CD4-positive, alpha-beta T cell (primary cell): ENCODE measurements at regions not wholly inside any gene's neighbourhood (a gene's known extent, or its start where the extent isn't known, plus 50 kb on each side); places are given as distances from the start of the nearest gene placed in this dataset.

Source experiments
- ATAC-seq: fragments of 200-7000 bp; cut with Tn5 transposase; one replicate; pipeline ENCODE4 v1.10.0; 2022; ENCODE audit warnings: mild to moderate bottlenecking; ENCODE audit not compliant: poor library complexity
- CTCF ChIA-PET: fragments of 350-600 bp; sonication (Branson Sonifier 250); formaldehyde crosslinking; loops from one replicate; lab custom pipeline; 2021; ENCODE audit warnings: antibody characterized with exemption, inconsistent platforms; lab: Charles Lee
- POLR2A ChIA-PET: fragments of 350-600 bp; sonication (Branson Sonifier 250); formaldehyde crosslinking; loops from one replicate; lab custom pipeline; 2021; ENCODE audit warnings: antibody characterized with exemption, inconsistent platforms; lab: Charles Lee
- DNase-seq, 14 experiments: peaks; one replicate each; pipeline ENCODE4 v3.0.0-alpha.2; 2013 to 2020; ENCODE audit warnings: mixed read lengths in 2 of 14
- H3K27ac ChIP-seq, 2 donors: one replicate each; pipeline versions ENCODE4 v1.5.1 to v1.7.0; 2013; ENCODE audit warnings: low read length in 2 of 2, low read depth in 1 of 2, mild to moderate bottlenecking in 1 of 2
- H3K27me3 ChIP-seq, 2 experiments: 1 replicate in 1 of 2; 2 replicates in 1 of 2; pipeline versions ENCODE4 v1.6.1 to v1.7.0; 2013; ENCODE audit warnings: low read length in 2 of 2, control low read depth in 1 of 2, mild to moderate bottlenecking in 1 of 2, moderate library complexity in 1 of 2; ENCODE audit not compliant: insufficient read depth in 2 of 2, control insufficient read depth in 1 of 2
- H3K36me3 ChIP-seq: one replicate; pipeline ENCODE4 v1.6.1; 2013; ENCODE audit warnings: low read length, control low read depth; ENCODE audit not compliant: insufficient read depth
- H3K4me1 ChIP-seq: one replicate; pipeline ENCODE4 v1.6.1; 2013; ENCODE audit warnings: low read length, control low read depth; ENCODE audit not compliant: insufficient read depth
- H3K4me3 ChIP-seq: one replicate; pipeline ENCODE4 v1.5.1; 2013; ENCODE audit warnings: mild to moderate bottlenecking, low read length, moderate library complexity
- H3K9me3 ChIP-seq, 2 experiments: 1 replicate in 1 of 2; 2 replicates in 1 of 2; pipeline versions ENCODE4 v1.6.1 to v1.7.0; 2013; ENCODE audit warnings: low read length in 2 of 2, mild to moderate bottlenecking in 2 of 2, control low read depth in 1 of 2, moderate library complexity in 1 of 2; ENCODE audit not compliant: control insufficient read depth in 1 of 2, insufficient read depth in 1 of 2
- H3K27ac Mint-ChIP-seq: one replicate; pipeline ENCODE4 v1.8.0; 2020; ENCODE audit warnings: mixed read lengths
- H3K27me3 Mint-ChIP-seq: one replicate; pipeline ENCODE4 v1.8.0; 2021; ENCODE audit warnings: mixed read lengths
- H3K36me3 Mint-ChIP-seq: one replicate; pipeline ENCODE4 v1.8.0; 2021; ENCODE audit warnings: low read depth, mixed read lengths
- H3K4me1 Mint-ChIP-seq: one replicate; pipeline ENCODE4 v1.8.0; 2021; ENCODE audit warnings: low read depth, mixed read lengths
- H3K4me3 Mint-ChIP-seq: one replicate; pipeline ENCODE4 v1.8.0; 2020; ENCODE audit warnings: mild to moderate bottlenecking, mixed read lengths
- H3K9me3 Mint-ChIP-seq: one replicate; pipeline ENCODE4 v1.8.0; 2020; ENCODE audit warnings: mixed read lengths
- CTCF ChIP-seq: fragments of 200-600 bp; IDR thresholded peaks from one replicate; pipeline ENCODE4 v1.8.0; 2022; ENCODE audit warnings: antibody characterized with exemption, mild to moderate bottlenecking
- intact Hi-C, 2 experiments: fragments of 100-400 bp; cut with DNase I in 1 of 2; cut with micrococcal nuclease in 1 of 2; formaldehyde crosslinking; loops; one replicate each; pipeline versions ENCODE4 v1.15.1 to v1.9.0; 2023 to 2025; cut with DNase I, micrococcal nuclease

GRCh38 chr12:89935850-89936249 is 227.2 kb upstream of the ATP2B1 start:
- ChIA-PET POLR2A (no interaction called here), CTCF (no interaction called here)
- H3K27ac Mint-ChIP-seq = no peak overlapping the region

GRCh38 chr12:89933911-89934310 is 225.3 kb upstream of the ATP2B1 start:
- Histone ChIP-seq H3K4me1 (peaks cover 3% of the 10 kb centered on the region), H3K9me3 (no peaks in the 10 kb centered on the region), H3K4me3 (no peak overlapping the region), H3K27ac (no peak overlapping the region), H3K36me3 (no peaks in the 10 kb centered on the region), H3K27me3 (no peaks in the 10 kb centered on the region)
- Mint-ChIP-seq H3K4me1 (peaks cover 30% of the 10 kb centered on the region), H3K27me3 (no peaks in the 10 kb centered on the region), H3K4me3 (no peak overlapping the region), H3K27ac (no peak overlapping the region), H3K36me3 (no peaks in the 10 kb centered on the region), H3K9me3 (no peaks in the 10 kb centered on the region)
- TF ChIP-seq CTCF = no peak
- ChIA-PET POLR2A (no interaction called here), CTCF (interaction anchor here (0.7 kb wide), 1 partner anchor 70 kb away, joined by 3 read pairs; no protein-coding TSS in a partner anchor)
- intact Hi-C loops = no loop called here
- DNase-seq (no peak), ATAC-seq (no peak)

More at GRCh38 chr12:89935850-89936249, 227.2 kb upstream of the ATP2B1 start:
- intact Hi-C loops = loop anchor here in 1 of 2 experiments (5.0 kb wide), 1 partner anchor 49 kb away; no protein-coding TSS in a partner anchor
- TF ChIP-seq CTCF = no peak
- Histone ChIP-seq H3K27me3 (no peaks in the 10 kb centered on the region), H3K27ac (no peak overlapping the region), H3K4me1 (peaks cover 3% of the 10 kb centered on the region), H3K36me3 (no peaks in the 10 kb centered on the region), H3K9me3 (no peaks in the 10 kb centered on the region), H3K4me3 (no peak overlapping the region)
- Mint-ChIP-seq H3K4me1 (peaks cover 30% of the 10 kb centered on the region), H3K4me3 (no peak overlapping the region), H3K27me3 (no peaks in the 10 kb centered on the region), H3K9me3 (no peaks in the 10 kb centered on the region), H3K36me3 (no peaks in the 10 kb centered on the region)
- ATAC-seq = no peak
- DNase-seq = no peak

- CTCF ChIA-PET = interaction anchor here (0.8 kb wide), 1 partner anchor 17 kb away, joined by 3 read pairs; no protein-coding TSS in a partner anchor
- H3K9me3 Mint-ChIP-seq = no peaks in the 10 kb centered on the region
Measured at GRCh38 chr12:89932954-89933353, 224.3 kb upstream of the ATP2B1 start.

More at GRCh38 chr12:89932954-89933353, 224.3 kb upstream of the ATP2B1 start:
- Histone ChIP-seq H3K4me1 (peaks cover 3% of the 10 kb centered on the region), H3K36me3 (no peaks in the 10 kb centered on the region), H3K27ac (no peak overlapping the region), H3K4me3 (no peak overlapping the region), H3K9me3 (no peaks in the 10 kb centered on the region), H3K27me3 (no peaks in the 10 kb centered on the region)
- DNase-seq (no peak), ATAC-seq (no peak)
- H3K4me1 Mint-ChIP-seq = peaks cover 30% of the 10 kb centered on the region
- no peak overlapping the region for H3K4me3 Mint-ChIP-seq
- H3K36me3 Mint-ChIP-seq = no peaks in the 10 kb centered on the region
- TF ChIP-seq CTCF = no peak
- no peak overlapping the region for H3K27ac Mint-ChIP-seq
- intact Hi-C loops = no loop called here
- POLR2A ChIA-PET = no interaction called here
- no peaks in the 10 kb centered on the region for H3K27me3 Mint-ChIP-seq
